ENCODE measurements at regions not wholly inside any gene's neighbourhood (a gene's known extent, or its start where the extent isn't known, plus 50 kb on each side); places are given as distances from the start of the nearest gene placed in this dataset.

- TF ChIP-seq CTCF (IDR thresholded peaks at IDR 0.05; ENCODE audit: insufficient read depth, low read length, poor library complexity, severe bottlenecking): no peak
- no peak for TF ChIP-seq EZH2phosphoT487 (conservative IDR thresholded peaks at IDR 0.05; ENCODE audit: low read length)
Measured at GRCh38 chr5:1706021-1706420, 93.6 kb downstream of the MRPL36 start.
